GM23338 (cell line): ENCODE measurements at regions not wholly inside any gene's neighbourhood (a gene's known extent, or its start where the extent isn't known, plus 50 kb on each side); places are given as distances from the start of the nearest gene placed in this dataset.

Source experiments
- ATAC-seq: fragments of 200-7000 bp; cut with Tn5 transposase; 3 replicates; pipeline ENCODE4 v1.9.1; 2020
- DNase-seq: peaks from one replicate; pipeline ENCODE4 v3.0.0-alpha.2; 2015; ENCODE audit warnings: low spot score
- H2AFZ ChIP-seq: fragments of 200-600 bp; sonication (generic); 2 replicates; pipeline ENCODE4 v1.8.0; 2016; ENCODE audit warnings: antibody characterized with exemption, mild to moderate bottlenecking, moderate library complexity
- H3F3A ChIP-seq: fragments of 200-600 bp; sonication (generic); replicated peaks from 2 replicates; pipeline ENCODE4 v1.8.0; 2017; ENCODE audit warnings: antibody characterized with exemption, mixed run types, low read depth
- H3K27ac ChIP-seq: fragments of 200-600 bp; sonication (generic); 2 replicates; pipeline ENCODE4 v1.6.1; 2016; ENCODE audit warnings: low read depth
- H3K27me3 ChIP-seq: fragments of 200-600 bp; sonication (generic); 2 replicates; pipeline ENCODE4 v1.8.0; 2016; ENCODE audit warnings: mild to moderate bottlenecking, mixed run types, moderate library complexity; ENCODE audit not compliant: insufficient read depth
- H3K36me3 ChIP-seq: fragments of 200-600 bp; sonication (generic); 2 replicates; pipeline ENCODE4 v1.8.0; 2016; ENCODE audit warnings: mild to moderate bottlenecking; ENCODE audit not compliant: insufficient read depth
- H3K4me1 ChIP-seq: fragments of 200-600 bp; sonication (generic); 2 replicates; pipeline ENCODE4 v1.8.0; 2016; ENCODE audit warnings: mild to moderate bottlenecking, moderate library complexity; ENCODE audit not compliant: insufficient read depth
- H3K4me2 ChIP-seq: fragments of 200-600 bp; sonication (generic); 2 replicates; pipeline ENCODE4 v1.7.1; 2017; ENCODE audit warnings: mixed run types
- H3K4me3 ChIP-seq: fragments of 200-600 bp; sonication (generic); 2 replicates; pipeline ENCODE4 v1.6.1; 2016; ENCODE audit warnings: mixed run types
- H3K79me2 ChIP-seq: fragments of 200-600 bp; sonication (generic); replicated peaks from 2 replicates; pipeline ENCODE4 v1.8.0; 2017; ENCODE audit warnings: mild to moderate bottlenecking; ENCODE audit not compliant: insufficient read depth
- H3K9me2 ChIP-seq: fragments of 200-600 bp; sonication (generic); 2 replicates; pipeline ENCODE4 v1.8.0; 2017; ENCODE audit not compliant: insufficient read depth
- H4K20me1 ChIP-seq: fragments of 200-600 bp; sonication (generic); replicated peaks from 2 replicates; pipeline ENCODE4 v1.8.0; 2017; ENCODE audit warnings: mild to moderate bottlenecking; ENCODE audit not compliant: insufficient read depth
- H3K27ac Mint-ChIP-seq: 2 replicates; pipeline ENCODE4 v1.8.0; 2020; ENCODE audit warnings: inconsistent platforms, mild to moderate bottlenecking, moderate library complexity, mixed read lengths
- H3K27me3 Mint-ChIP-seq: 3 replicates; pipeline ENCODE4 v1.8.0; 2022; ENCODE audit warnings: low read depth, mild to moderate bottlenecking, moderate library complexity, mixed read lengths, inconsistent platforms; ENCODE audit not compliant: insufficient read depth, poor library complexity
- H3K36me3 Mint-ChIP-seq: 3 replicates; pipeline ENCODE4 v1.8.0; 2021; ENCODE audit warnings: low read depth, mild to moderate bottlenecking, inconsistent platforms, moderate library complexity, mixed read lengths
- H3K4me1 Mint-ChIP-seq: 3 replicates; pipeline ENCODE4 v1.8.0; 2020; ENCODE audit warnings: mild to moderate bottlenecking, inconsistent platforms, mixed read lengths
- H3K4me3 Mint-ChIP-seq: 3 replicates; pipeline ENCODE4 v1.8.0; 2021; ENCODE audit warnings: moderate library complexity, mild to moderate bottlenecking, inconsistent platforms, mixed read lengths
- H3K9me3 Mint-ChIP-seq: 3 replicates; pipeline ENCODE4 v1.8.0; 2020; ENCODE audit warnings: moderate library complexity, mild to moderate bottlenecking, inconsistent platforms, mixed read lengths
- CREB1 ChIP-seq: fragments of 250-450 bp; sonication (Bioruptor Pico); IDR thresholded peaks from 2 replicates; pipeline ENCODE4 v1.5.0; 2020; ENCODE audit warnings: low read depth, mild to moderate bottlenecking, moderate library complexity
- CTCF ChIP-seq, 2 experiments: fragments of 200-600 bp in 1 of 2; sonication (generic) in 1 of 2; conservative IDR thresholded peaks; 2 replicates each; pipeline versions ENCODE4 v1.5.1 to v1.6.1; 2016 to 2017; ENCODE audit warnings: antibody characterized with exemption in 2 of 2, low read depth in 2 of 2, mild to moderate bottlenecking in 2 of 2, moderate library complexity in 1 of 2
- EZH2 ChIP-seq: fragments of 200-600 bp; sonication (generic); IDR thresholded peaks from one replicate; pipeline ENCODE4 v1.8.0; 2017; ENCODE audit warnings: antibody characterized with exemption, mild to moderate bottlenecking, low read depth; ENCODE audit not compliant: unreplicated experiment
- EZH2phosphoT487 ChIP-seq: fragments of 200-600 bp; sonication (generic); IDR thresholded peaks from one replicate; pipeline ENCODE4 v1.8.1; 2018; ENCODE audit warnings: antibody characterized with exemption; ENCODE audit not compliant: unreplicated experiment
- JUNB ChIP-seq: IDR thresholded peaks from one replicate; pipeline ENCODE4 v1.6.1; 2016; ENCODE audit warnings: antibody characterized with exemption; ENCODE audit not compliant: unreplicated experiment
- REST ChIP-seq: IDR thresholded peaks from one replicate; pipeline ENCODE4 v1.6.1; 2018; ENCODE audit warnings: antibody characterized with exemption; ENCODE audit not compliant: unreplicated experiment
- STAT1 ChIP-seq: IDR thresholded peaks from one replicate; pipeline ENCODE4 v1.6.1; 2016; ENCODE audit warnings: antibody characterized with exemption; ENCODE audit not compliant: unreplicated experiment
- ZNF114 ChIP-seq: fragments of 250-450 bp; sonication (Bioruptor Pico); IDR thresholded peaks from 2 replicates; pipeline ENCODE4 v1.5.0; 2020; ENCODE audit warnings: mild to moderate bottlenecking, moderate library complexity
- ZNF331 ChIP-seq: fragments of 250-450 bp; sonication (Bioruptor Pico); IDR thresholded peaks from 2 replicates; pipeline ENCODE4 v1.5.0; 2020; ENCODE audit warnings: low read depth, mild to moderate bottlenecking, moderate library complexity

- Histone ChIP-seq H2AFZ (0 out of 2 replicates have a peak overlapping the region, but pooled peaks have one; percentile 18), H3K79me2 (no peaks in the 10 kb centered on the region), H3K4me1 (no peaks in the 10 kb centered on the region), H4K20me1 (no peaks in the 10 kb centered on the region), H3K36me3 (no peaks in the 10 kb centered on the region), H3K9me2 (no peaks in the 10 kb centered on the region), H3K27ac (no peak overlapping the region), H3F3A (no peaks in the 10 kb centered on the region), H3K4me2 (no peak overlapping the region), H3K4me3 (no peak overlapping the region), H3K27me3 (no peaks in the 10 kb centered on the region)
- H3K9me3 Mint-ChIP-seq = peaks cover 9% of the 10 kb centered on the region
- H3K27me3 Mint-ChIP-seq = peaks cover 4% of the 10 kb centered on the region
- no peak overlapping the region for H3K4me3 Mint-ChIP-seq
- DNase-seq = no peak
- ATAC-seq = no peak
- no peak overlapping the region for H3K27ac Mint-ChIP-seq
- peaks cover 10% of the 10 kb centered on the region; the same call in 2 of the 3 replicates for H3K4me1 Mint-ChIP-seq
- peaks cover 10% of the 10 kb centered on the region; the same call in 1 of the 3 replicates for H3K36me3 Mint-ChIP-seq
- TF ChIP-seq ZNF114 (CRISPR knock-in tag) (no peak), CTCF (conservative IDR thresholded peaks at IDR 0.05; ENCODE audit: low read depth in 2 of 2) (no peak), JUNB (no peak), ZNF331 (CRISPR knock-in tag) (no peak), CREB1 (CRISPR knock-in tag) (no peak), STAT1 (no peak), EZH2 (no peak)
Measured at GRCh38 chr5:7066471-7067235, 329.3 kb upstream of the ADCY2 start.

- H3K9me2 ChIP-seq = no peaks in the 10 kb centered on the region
- DNase-seq (no peak), ATAC-seq (no peak)
- Mint-ChIP-seq H3K9me3 (peaks cover 4% of the 10 kb centered on the region; the same call in 2 of the 3 replicates), H3K4me3 (no peak overlapping the region), H3K27me3 (peaks cover 2% of the 10 kb centered on the region), H3K27ac (no peak overlapping the region), H3K36me3 (peaks cover 3% of the 10 kb centered on the region; the same call in 1 of the 3 replicates), H3K4me1 (peaks cover 7% of the 10 kb centered on the region; the same call in 2 of the 3 replicates)
- no peak overlapping the region; the same call in 1 of the 2 replicates for H2AFZ ChIP-seq
- no peaks in the 10 kb centered on the region for H3K27me3 ChIP-seq
- H3K4me1 ChIP-seq = no peaks in the 10 kb centered on the region
- no peak overlapping the region for H3K27ac ChIP-seq
- no peaks in the 10 kb centered on the region for H4K20me1 ChIP-seq
- no peak overlapping the region for H3K4me2 ChIP-seq
- H3K79me2 ChIP-seq = no peaks in the 10 kb centered on the region
- no peaks in the 10 kb centered on the region for H3F3A ChIP-seq
- H3K4me3 ChIP-seq = no peak overlapping the region
- no peaks in the 10 kb centered on the region for H3K36me3 ChIP-seq
- TF ChIP-seq REST (no peak), EZH2phosphoT487 (no peak), EZH2 (no peak), ZNF331 (CRISPR knock-in tag) (no peak), CREB1 (CRISPR knock-in tag) (no peak)
Measured at GRCh38 chr5:7068156-7068555, 327.8 kb upstream of the ADCY2 start.
